CD4-positive, alpha-beta T cell treated with Interleukin-12 subunit alpha and Interleukin-12 subunit beta, for 1 hour (primary cell): ENCODE measurements at regions not wholly inside any gene's neighbourhood (a gene's known extent, or its start where the extent isn't known, plus 50 kb on each side); places are given as distances from the start of the nearest gene placed in this dataset.

Experiments used
- DNase-seq: peaks from one replicate; pipeline ENCODE4 v3.0.0-alpha.2; 2020

- DNase-seq = no peak
These were observed 61.7 kb upstream of the PPP2R2B start for GRCh38 chr5:146940295-146940694.

GRCh38 chr5:146944019-146944418 is 65.5 kb upstream of the PPP2R2B start:
- no peak for DNase-seq

GRCh38 chr5:146944764-146945616 is 66.4 kb upstream of the PPP2R2B start:
- no peak for DNase-seq

- DNase-seq = no peak
These were observed 67.1 kb upstream of the PPP2R2B start for GRCh38 chr5:146945617-146946084.

- peak; percentile 23 for DNase-seq
These were observed 68.8 kb upstream of the PPP2R2B start for GRCh38 chr5:146947181-146947941.

- DNase-seq = no peak
These were observed 70.1 kb upstream of the PPP2R2B start for GRCh38 chr5:146948666-146949065.

DNA sequence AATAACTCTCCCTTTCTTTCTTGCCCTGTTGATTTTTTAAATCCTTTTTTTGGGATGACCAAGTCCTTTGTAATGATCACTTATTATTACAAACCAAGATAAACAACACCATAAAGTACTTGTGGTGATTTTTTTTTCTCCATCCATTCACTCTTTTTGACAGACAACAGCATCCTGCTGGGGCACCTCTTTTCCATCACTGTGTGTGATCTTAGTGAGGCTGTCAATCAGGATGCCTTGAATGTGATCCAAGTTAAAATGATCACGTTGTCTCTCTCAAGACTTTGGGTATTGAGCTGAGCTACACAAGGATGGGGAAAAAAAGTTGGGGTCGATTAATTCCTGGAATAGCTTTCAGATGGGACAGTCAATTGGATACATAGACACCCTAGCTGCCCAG is 73.6 kb upstream of the PPP2R2B start:
- DNase-seq = no peak

DNA sequence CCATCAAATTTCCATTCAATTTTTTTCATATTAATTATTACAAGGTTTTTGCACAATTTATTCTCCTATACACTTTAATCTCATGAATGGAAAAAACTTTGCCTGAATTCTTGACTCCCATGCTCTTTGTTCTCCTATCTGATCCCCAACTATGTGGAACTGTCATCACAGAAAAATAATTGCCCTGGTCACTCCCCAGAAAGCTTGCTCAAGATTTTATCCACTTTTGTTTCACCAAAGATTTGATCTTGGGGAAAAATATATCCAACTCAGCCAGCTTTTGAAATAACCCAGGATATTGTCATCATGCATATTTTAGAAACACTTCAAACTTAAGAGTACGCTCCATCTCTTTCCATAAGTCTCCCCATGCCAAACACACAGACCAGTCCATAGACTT is 77.7 kb upstream of the PPP2R2B start:
- no peak for DNase-seq

DNA sequence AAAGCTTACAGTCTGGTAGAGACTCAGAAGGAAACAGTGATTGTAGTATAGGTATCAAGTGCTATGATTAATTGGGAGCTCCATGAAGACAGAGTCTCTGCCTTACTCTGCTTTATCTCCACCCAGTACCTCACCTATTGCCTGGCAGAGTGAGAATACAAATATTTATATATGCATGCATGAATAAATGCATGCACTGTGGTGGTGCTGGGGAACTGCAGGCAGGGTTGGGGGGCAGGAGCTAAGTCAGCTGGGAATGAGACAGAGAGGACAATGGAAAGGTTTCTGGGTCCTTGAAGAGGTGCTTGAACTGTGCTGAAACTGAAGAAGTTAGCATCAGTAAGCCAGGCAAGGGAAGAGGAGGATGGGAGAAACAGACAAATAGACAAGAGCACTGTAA is 80.8 kb upstream of the PPP2R2B start:
- no peak for DNase-seq

DNA sequence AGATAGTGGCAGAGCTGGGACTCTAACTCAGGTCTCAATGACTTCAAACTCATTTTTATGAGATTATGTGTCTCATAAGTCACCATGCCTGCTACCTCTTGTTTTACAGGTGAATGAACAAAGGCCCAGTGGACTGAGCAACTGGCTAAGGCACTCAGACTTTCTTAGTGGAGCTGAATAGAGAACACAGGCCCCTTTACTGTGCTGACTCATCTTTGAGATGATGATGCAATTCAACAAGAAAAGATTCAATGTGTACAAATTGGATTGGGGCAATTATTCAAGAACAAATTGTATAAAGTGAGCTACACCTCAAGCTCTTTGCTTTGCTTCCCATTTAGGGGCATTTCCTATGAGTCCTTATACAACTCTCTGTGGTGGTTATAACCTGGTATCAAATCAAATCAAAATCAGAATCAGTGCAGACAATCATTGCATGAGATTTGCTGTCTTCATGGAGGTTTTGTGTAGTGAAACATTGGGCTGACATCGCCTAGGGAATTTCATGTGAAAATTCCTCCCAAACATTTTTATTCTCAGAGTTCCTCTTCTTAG is 84.3 kb upstream of the PPP2R2B start:
- no peak for DNase-seq

DNA sequence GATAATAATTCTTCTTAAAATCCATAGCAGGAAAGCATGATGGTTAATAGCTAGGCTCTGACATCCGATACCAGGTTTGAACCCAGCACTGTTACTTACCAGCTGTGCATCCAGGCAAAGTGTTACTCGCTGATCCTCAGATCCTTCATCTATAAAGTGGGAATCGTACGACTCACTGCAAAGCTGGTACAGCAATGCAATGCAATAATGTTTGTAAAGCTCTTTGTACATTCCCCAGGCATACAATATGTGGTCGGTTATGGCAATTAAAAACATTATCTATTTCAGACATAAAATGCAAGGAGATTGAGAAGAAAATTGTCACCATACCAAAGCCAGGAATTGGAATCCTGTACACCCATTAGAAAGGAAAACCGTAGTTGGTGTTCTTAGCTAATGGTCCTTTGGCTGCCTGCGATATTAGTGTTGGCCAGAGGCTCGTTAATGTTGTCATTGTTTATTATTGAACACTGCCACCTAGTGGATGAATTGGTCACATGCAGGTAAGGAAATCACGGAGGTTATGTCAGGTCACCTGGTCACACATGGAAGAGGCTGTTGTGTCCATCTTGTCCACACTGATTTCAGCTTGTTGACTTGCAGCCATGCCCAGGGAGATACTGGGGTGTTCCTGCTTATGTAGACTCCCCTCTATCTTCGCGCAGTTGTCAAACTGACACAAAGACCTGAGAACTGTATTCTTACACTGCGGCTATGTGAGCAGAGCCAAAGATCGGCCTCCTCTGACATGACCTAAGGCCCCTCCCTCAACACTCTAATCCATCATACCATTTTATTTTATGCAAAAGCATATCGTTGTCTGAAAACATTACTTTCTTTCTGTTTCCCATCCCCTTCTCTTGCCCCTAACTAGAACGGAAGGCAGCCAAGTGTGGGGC is 87.5 kb upstream of the PPP2R2B start:
- DNase-seq = peak; percentile 75

DNA sequence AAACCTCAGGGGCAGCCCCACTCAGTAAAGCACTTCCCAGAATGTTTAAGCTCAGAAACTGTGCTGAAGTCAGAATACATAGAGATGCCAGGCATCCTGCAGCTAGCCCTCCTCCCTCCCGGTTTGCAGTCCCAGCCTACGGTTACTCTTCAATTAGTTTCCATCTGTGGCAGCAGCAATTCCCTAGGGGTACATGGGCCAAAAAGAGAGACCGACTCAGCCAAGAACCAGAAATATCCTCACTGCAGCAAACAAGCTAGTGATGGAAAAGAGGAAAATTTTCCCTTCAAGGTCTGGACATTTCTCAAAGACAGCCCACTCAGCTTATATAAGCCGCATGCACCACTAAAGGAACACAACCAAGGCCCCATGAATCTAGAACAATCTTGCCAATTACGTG is 89.1 kb upstream of the PPP2R2B start:
- DNase-seq = no peak

- DNase-seq = no peak
These were observed 92.8 kb upstream of the PPP2R2B start for GRCh38 chr5:146971401-146971800.

DNA sequence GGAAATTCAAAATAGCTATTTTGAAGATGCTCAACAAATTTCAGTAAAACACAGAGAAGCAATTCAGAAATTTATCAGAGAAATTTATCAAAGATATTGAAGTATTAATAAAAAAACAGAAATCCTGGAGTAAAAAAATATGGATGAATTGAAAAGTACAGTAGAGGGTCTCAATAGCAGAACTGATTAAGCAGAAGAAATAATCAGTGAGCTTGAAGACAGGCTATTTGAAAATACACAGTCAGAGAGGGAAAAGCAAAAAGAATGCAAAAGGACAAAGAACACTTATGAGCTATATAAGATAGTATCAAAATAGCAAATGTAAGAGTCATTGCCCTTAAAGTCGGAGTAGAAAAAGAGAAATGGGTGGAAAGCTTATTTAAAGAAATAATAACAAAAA is 107.9 kb upstream of the PPP2R2B start:
- no peak for DNase-seq

DNA sequence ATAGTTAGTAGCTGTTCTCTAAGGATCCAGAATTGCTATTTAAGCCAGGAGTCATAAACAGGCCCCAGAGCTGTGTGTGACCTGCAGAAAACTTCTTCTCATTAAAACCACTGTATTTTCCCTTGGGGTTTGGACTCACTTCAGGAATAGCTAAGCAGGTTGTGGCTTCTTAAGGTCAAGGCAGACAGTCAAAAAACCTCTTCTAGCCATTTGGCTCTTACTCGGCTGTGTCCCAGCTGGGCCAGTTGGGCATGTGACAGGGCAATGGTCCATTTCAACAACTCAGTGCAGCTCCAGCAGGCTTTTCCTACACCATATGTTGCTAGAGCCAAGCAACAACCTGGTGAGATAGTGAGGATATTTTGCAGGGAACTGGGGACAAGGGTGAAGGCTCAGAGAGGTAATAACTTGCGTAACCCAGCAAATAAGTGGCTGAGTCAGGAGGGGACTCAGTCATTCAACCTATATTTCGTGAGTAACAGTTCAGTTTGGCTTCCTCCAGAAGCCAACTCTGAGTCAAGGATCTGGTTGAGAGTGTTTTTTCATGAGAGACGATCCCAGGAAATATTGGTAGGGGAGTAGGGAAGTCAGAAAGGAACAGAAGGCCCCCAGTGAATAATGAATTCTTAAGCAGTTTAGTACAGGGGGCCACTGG is 115.4 kb upstream of the PPP2R2B start:
- DNase-seq = no peak

DNA sequence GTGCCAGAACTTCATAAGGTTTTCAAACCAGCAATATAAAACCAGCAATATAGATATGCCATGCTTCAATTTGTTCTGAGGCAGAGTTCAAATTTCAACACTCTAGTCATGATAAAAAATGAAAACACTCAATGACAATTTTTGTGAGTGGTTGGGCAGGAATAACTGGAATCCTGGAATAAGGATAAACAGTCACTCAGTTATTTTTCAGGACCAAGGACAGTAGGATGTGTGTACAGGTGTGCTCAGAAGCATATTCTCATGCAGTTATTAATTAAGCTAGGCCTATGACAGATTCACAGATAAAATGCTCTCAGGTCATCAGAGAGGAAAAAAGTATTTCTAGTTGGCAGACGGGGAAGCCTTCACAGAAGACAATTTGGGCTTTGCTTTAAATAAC is 117.3 kb upstream of the PPP2R2B start:
- no peak for DNase-seq

GRCh38 chr5:147015405-147015804 is 136.8 kb upstream of the PPP2R2B start:
- DNase-seq = no peak

DNA sequence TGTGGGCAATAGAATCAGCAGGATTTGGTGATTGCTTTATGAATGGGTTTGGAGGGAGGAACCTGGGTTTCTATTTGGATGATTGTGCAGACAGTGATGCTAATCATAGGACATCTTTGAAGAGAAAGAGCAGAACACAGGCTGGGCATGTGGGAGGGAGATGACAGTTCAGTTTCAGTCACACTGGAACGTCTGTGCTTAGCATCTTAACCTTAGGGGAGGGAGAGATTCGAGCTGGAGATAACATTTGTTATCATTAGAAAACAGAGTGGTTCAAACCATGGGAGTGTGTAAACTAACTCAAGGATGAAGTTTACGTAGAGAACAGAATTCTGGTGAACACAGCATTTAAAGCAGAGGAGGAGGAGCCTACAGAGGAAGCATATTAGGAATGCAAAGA is 138.6 kb upstream of the PPP2R2B start:
- DNase-seq = no peak

- DNase-seq = no peak
These were observed 139.1 kb upstream of the PPP2R2B start for GRCh38 chr5:147017621-147018020.

DNA sequence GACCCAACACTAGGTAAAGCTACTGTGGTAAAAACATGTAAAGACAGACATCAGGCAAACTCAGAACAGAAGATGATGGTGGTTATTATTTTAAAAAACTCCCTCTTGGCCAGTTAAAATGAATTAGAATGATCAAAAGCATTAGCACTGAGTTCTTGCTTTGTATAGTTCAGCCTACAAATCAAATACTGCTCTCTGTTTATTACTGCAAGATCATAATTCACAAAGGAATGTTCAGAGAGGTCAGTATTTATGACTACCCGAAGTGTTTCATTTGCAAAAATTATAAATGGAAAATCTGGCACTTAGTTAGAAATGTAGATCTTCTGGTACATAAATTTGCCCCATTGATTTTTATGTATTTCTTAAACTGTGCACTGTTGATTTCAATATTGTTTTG is 140.3 kb upstream of the PPP2R2B start:
- no peak for DNase-seq

GRCh38 chr5:147036691-147037245 is 158.2 kb upstream of the PPP2R2B start:
- DNase-seq = no peak
